OCI-LY3 (cell line): ENCODE measurements at regions not wholly inside any gene's neighbourhood (a gene's known extent, or its start where the extent isn't known, plus 50 kb on each side); places are given as distances from the start of the nearest gene placed in this dataset.

Experiments
- CTCF ChIP-seq: fragments of 200-600, 300-600 bp; sonication (generic); IDR thresholded peaks from 2 replicates; pipeline ENCODE4 v1.5.1; 2014; ENCODE audit warnings: antibody characterized with exemption, low read length, low read depth
- EZH2phosphoT487 ChIP-seq: fragments of 200-600 bp; shearing (Covaris generic); IDR thresholded peaks from 2 replicates; pipeline ENCODE4 v1.6.1; 2018; ENCODE audit warnings: antibody characterized with exemption, mixed run types, low read depth

- no peak for TF ChIP-seq CTCF
- TF ChIP-seq EZH2phosphoT487 = no peak
Observed at GRCh38 chr5:1731091-1731639, 68.5 kb downstream of the MRPL36 start.
